ENCODE measurements at regions not wholly inside any gene's neighbourhood (a gene's known extent, or its start where the extent isn't known, plus 50 kb on each side); places are given as distances from the start of the nearest gene placed in this dataset.

GRCh38 chr10:111748184-111748583 is 435.4 kb downstream of the GPAM start:
- 75 to 82% (median 78%) methylated on average over 2 of the region's 2 CpGs for WGBS, 4 donors
- no peaks in the 10 kb centered on the region for H3K27me3 ChIP-seq
- H3K36me3 ChIP-seq (replicated peaks in 1 of 2): no peaks in the 10 kb centered on the region
- no peaks in the 10 kb centered on the region for H3K9me3 ChIP-seq (replicated peaks in 1 of 3)
- no peaks in the 10 kb centered on the region for H3K4me1 ChIP-seq (replicated peaks in 1 of 2)
- intact Hi-C loops (cut with DNase I): no loop called here
- TF ChIP-seq POLR2A (IDR thresholded peaks at IDR 0.05) (no peak), CTCF (IDR thresholded peaks at IDR 0.05) (no peak)
- no peak overlapping the region for H3K27ac ChIP-seq
- no peak for DNase-seq
- no peak overlapping the region for H3K4me3 ChIP-seq

- no peak for DNase-seq
- TF ChIP-seq POLR2A (IDR thresholded peaks at IDR 0.05): no peak
- no peak for TF ChIP-seq CTCF (IDR thresholded peaks at IDR 0.05)
- no peaks in the 10 kb centered on the region for H3K36me3 ChIP-seq (replicated peaks in 1 of 2)
- 47 to 57% (median 53%) methylated on average over 2 of the region's 2 CpGs for WGBS, 4 donors
- intact Hi-C loops (cut with DNase I): no loop called here
- no peaks in the 10 kb centered on the region for H3K9me3 ChIP-seq (replicated peaks in 1 of 3)
- H3K4me1 ChIP-seq (replicated peaks in 1 of 2): no peaks in the 10 kb centered on the region
- no peaks in the 10 kb centered on the region for H3K27me3 ChIP-seq
- no peak overlapping the region for H3K27ac ChIP-seq
- no peak overlapping the region for H3K4me3 ChIP-seq
These were observed 433.3 kb downstream of the GPAM start for GRCh38 chr10:111750165-111750849.

- intact Hi-C loops (cut with DNase I): loop anchor here in 1 of 2 donors (5.0 kb wide), 1 partner anchor 551 kb away; no protein-coding TSS in a partner anchor
- peak; percentile 27 to 82 (median 56) for DNase-seq
These were observed 427.1 kb downstream of the GPAM start for GRCh38 chr10:111756217-111757061.

More at GRCh38 chr10:111756217-111757061, 427.1 kb downstream of the GPAM start:
- H3K4me3 ChIP-seq: no peak overlapping the region
- H3K9me3 ChIP-seq (replicated peaks in 1 of 3): no peaks in the 10 kb centered on the region
- TF ChIP-seq POLR2A (IDR thresholded peaks at IDR 0.05) (no peak), CTCF (IDR thresholded peaks at IDR 0.05) (peak; percentile 17 to 56 (median 46))
- H3K4me1 ChIP-seq (replicated peaks in 1 of 2): no peaks in the 10 kb centered on the region
- no peak overlapping the region for H3K27ac ChIP-seq
- no peaks in the 10 kb centered on the region for H3K36me3 ChIP-seq (replicated peaks in 1 of 2)
- 30 to 37% (median 35%) methylated on average over 14 of the region's 14 CpGs for WGBS, 4 donors
- no peaks in the 10 kb centered on the region for H3K27me3 ChIP-seq
